ENCODE measurements at regions not wholly inside any gene's neighbourhood (a gene's known extent, or its start where the extent isn't known, plus 50 kb on each side); places are given as distances from the start of the nearest gene placed in this dataset.

DNA sequence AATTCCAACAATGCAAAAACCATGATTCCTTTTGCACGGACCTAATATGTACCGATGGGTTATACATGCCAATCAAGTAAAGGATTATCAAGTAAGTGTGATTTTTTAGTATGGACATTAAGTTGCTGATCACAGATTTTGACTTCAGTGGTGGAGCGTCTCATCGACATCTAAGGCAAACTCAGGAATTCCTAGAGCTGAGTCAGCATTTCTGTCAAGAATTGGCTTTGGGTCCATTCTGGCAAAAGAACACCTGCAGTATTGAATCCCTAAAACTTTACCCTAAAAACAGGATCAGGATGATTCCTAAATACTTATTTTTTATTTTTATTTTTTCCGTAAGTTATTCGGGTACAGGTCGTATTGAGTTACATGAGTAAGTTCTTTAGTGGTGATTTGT lies 83.6 kb downstream of the HPGD start:
- ChIA-PET POLR2A (no interaction called here), CTCF (no interaction called here)
- DNase-seq (ENCODE audit: extremely low spot score) = no peak
- no peak for TF ChIP-seq TARDBP (IDR thresholded peaks at IDR 0.05)
- TF ChIP-seq SP1 (IDR thresholded peaks at IDR 0.05) = no peak
- TF ChIP-seq L3MBTL2 (conservative IDR thresholded peaks at IDR 0.05) = no peak
- no peak for TF ChIP-seq LEF1 (IDR thresholded peaks at IDR 0.05; ENCODE audit: borderline replicate concordance)
- no peak for TF ChIP-seq SUZ12 (IDR thresholded peaks at IDR 0.05)
- TF ChIP-seq CTBP1 (IDR thresholded peaks at IDR 0.05; ENCODE audit: borderline replicate concordance) = no peak
- no peak for TF ChIP-seq NFRKB (IDR thresholded peaks at IDR 0.05)
- TF ChIP-seq FOXM1 (IDR thresholded peaks at IDR 0.05; ENCODE audit: borderline replicate concordance) = no peak
- no peak for TF ChIP-seq FOXK2 (IDR thresholded peaks at IDR 0.05)
- no peak for TF ChIP-seq BHLHE40 (IDR thresholded peaks at IDR 0.05; ENCODE audit: borderline replicate concordance)
- TF ChIP-seq FOXA1 (IDR thresholded peaks at IDR 0.05) = no peak
- TF ChIP-seq ELF4 (IDR thresholded peaks at IDR 0.05) = no peak
- no peak for TF ChIP-seq HDGF (IDR thresholded peaks at IDR 0.05; ENCODE audit: borderline replicate concordance)
- no peak for TF ChIP-seq ZNF384 (IDR thresholded peaks at IDR 0.05)
- TF ChIP-seq ARNT (IDR thresholded peaks at IDR 0.05) = no peak
- TF ChIP-seq, protein P1, sequence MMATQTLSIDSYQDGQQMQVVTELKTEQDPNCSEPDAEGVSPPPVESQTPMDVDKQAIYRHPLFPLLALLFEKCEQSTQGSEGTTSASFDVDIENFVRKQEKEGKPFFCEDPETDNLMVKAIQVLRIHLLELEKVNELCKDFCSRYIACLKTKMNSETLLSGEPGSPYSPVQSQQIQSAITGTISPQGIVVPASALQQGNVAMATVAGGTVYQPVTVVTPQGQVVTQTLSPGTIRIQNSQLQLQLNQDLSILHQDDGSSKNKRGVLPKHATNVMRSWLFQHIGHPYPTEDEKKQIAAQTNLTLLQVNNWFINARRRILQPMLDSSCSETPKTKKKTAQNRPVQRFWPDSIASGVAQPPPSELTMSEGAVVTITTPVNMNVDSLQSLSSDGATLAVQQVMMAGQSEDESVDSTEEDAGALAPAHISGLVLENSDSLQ (IDR thresholded peaks at IDR 0.05) = no peak

DNA sequence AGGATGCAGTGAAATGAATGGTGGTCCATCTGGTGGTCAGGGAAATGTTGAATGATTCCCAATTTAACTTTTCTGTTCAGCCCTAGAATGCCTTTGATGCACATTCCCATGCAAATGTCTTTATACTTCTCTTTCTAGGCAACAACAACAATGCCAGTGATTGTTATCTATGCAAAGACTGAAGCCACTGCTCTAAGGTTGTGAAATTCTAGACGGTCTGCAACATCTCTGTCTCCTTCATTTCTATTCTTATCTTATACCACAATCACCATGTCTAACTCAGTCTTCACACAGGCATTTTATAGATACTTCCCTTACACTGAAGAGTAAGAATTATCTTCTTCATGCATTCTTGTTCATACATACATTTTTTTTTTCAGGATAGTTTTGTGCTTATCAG lies 84.5 kb downstream of the HPGD start:
- TF ChIP-seq CTBP1 (IDR thresholded peaks at IDR 0.05; ENCODE audit: borderline replicate concordance) (no peak), SUZ12 (IDR thresholded peaks at IDR 0.05) (no peak), ELF4 (IDR thresholded peaks at IDR 0.05) (no peak), FOXM1 (IDR thresholded peaks at IDR 0.05; ENCODE audit: borderline replicate concordance) (no peak), NFRKB (IDR thresholded peaks at IDR 0.05) (no peak), LEF1 (IDR thresholded peaks at IDR 0.05; ENCODE audit: borderline replicate concordance) (no peak), ARNT (IDR thresholded peaks at IDR 0.05) (no peak), L3MBTL2 (conservative IDR thresholded peaks at IDR 0.05) (no peak), BHLHE40 (IDR thresholded peaks at IDR 0.05; ENCODE audit: borderline replicate concordance) (no peak), ZNF384 (IDR thresholded peaks at IDR 0.05) (no peak)
- TF ChIP-seq, protein P1 (IDR thresholded peaks at IDR 0.05) = no peak
- POLR2A ChIA-PET = no interaction called here
- CTCF ChIA-PET = no interaction called here
- DNase-seq (ENCODE audit: extremely low spot score) = no peak

DNA sequence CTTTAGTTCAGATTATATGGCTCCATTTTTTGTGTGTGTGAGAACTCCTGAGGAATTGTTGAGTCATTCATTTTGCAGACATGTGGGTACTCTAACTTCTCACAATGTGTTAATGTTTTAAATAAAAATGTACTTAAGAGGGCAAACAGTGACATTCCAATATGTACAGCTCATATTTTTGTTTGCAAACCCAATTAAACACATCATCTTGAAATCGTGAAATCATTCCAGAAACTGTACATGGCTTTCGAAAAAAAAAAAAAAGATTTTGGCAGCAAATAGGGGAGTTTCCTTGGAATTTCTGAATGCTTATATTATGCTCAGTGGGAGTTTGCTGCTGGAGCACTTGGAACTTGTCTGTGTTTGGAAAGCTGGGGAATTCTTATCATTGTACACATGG lies 85.0 kb downstream of the HPGD start:
- ChIA-PET POLR2A (no interaction called here), CTCF (interaction anchor here (0.7 kb wide), 1 partner anchor 160 kb away, joined by 4 read pairs; no protein-coding TSS in a partner anchor)
- DNase-seq (ENCODE audit: extremely low spot score) = no peak
- TF ChIP-seq ZNF384 (IDR thresholded peaks at IDR 0.05) (no peak), SP1 (IDR thresholded peaks at IDR 0.05) (no peak), HDGF (IDR thresholded peaks at IDR 0.05; ENCODE audit: borderline replicate concordance) (no peak), ARNT (IDR thresholded peaks at IDR 0.05) (no peak), CTBP1 (IDR thresholded peaks at IDR 0.05; ENCODE audit: borderline replicate concordance) (no peak), TARDBP (IDR thresholded peaks at IDR 0.05) (no peak), FOXM1 (IDR thresholded peaks at IDR 0.05; ENCODE audit: borderline replicate concordance) (no peak), FOXK2 (IDR thresholded peaks at IDR 0.05) (no peak), NFRKB (IDR thresholded peaks at IDR 0.05) (no peak)
- TF ChIP-seq, protein P1 (IDR thresholded peaks at IDR 0.05) = no peak

DNA sequence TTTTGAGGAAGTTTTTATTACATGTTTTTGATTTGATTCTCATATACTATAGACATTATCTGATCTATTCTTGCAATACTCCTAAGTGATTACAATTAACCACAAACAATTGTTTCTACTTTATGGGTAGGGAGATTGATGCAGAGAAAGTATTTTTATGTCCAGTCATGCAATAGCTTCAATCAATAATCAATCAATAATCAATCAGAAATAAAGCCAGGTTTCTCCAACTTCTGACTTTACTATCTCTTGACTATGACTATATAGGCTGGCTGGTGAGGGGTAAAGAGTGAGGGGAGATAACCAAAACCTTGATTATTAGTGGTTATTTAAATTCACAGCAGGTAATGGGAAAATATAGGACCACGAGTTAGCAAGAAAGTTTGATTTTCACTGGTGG lies 85.9 kb downstream of the HPGD start:
- POLR2A ChIA-PET = no interaction called here
- no peak for TF ChIP-seq NFRKB (IDR thresholded peaks at IDR 0.05)
- no peak for TF ChIP-seq LEF1 (IDR thresholded peaks at IDR 0.05; ENCODE audit: borderline replicate concordance)
- no peak for TF ChIP-seq TARDBP (IDR thresholded peaks at IDR 0.05)
- no peak for TF ChIP-seq FOXM1 (IDR thresholded peaks at IDR 0.05; ENCODE audit: borderline replicate concordance)
- TF ChIP-seq L3MBTL2 (conservative IDR thresholded peaks at IDR 0.05) = no peak
- TF ChIP-seq ARNT (IDR thresholded peaks at IDR 0.05) = no peak
- TF ChIP-seq ZNF384 (IDR thresholded peaks at IDR 0.05) = no peak
- TF ChIP-seq BHLHE40 (IDR thresholded peaks at IDR 0.05; ENCODE audit: borderline replicate concordance) = no peak
- TF ChIP-seq, protein P1 (IDR thresholded peaks at IDR 0.05) = no peak
- no peak for TF ChIP-seq FOXK2 (IDR thresholded peaks at IDR 0.05)
- TF ChIP-seq SUZ12 (IDR thresholded peaks at IDR 0.05) = no peak
- TF ChIP-seq SP1 (IDR thresholded peaks at IDR 0.05) = no peak
- no peak for TF ChIP-seq FOXA1 (IDR thresholded peaks at IDR 0.05)
- no peak for TF ChIP-seq HDGF (IDR thresholded peaks at IDR 0.05; ENCODE audit: borderline replicate concordance)
- no peak for TF ChIP-seq ELF4 (IDR thresholded peaks at IDR 0.05)
- TF ChIP-seq CTBP1 (IDR thresholded peaks at IDR 0.05; ENCODE audit: borderline replicate concordance) = no peak
- CTCF ChIA-PET = no interaction called here
- DNase-seq (ENCODE audit: extremely low spot score) = no peak

DNA sequence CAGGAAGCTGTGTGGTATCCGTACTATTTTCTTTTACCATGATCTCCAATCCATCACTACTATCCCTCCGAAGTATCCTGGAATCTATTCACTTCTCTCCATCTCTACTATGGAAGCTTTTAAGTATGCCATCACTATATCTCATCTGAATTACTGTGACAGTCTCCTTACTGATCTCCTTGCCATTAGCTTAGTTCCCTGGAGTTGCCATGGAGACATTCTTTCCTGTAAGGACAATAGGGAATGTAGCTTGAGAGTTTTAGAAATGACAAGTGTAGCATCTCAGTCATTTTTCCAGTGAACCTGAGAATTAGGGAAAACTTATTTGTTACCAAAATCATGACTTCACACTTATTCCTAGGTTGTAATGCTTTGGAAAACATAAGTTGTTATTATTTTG lies 86.3 kb downstream of the HPGD start:
- CTCF ChIA-PET = interaction anchor here (1.0 kb wide), 1 partner anchor 9 kb away, joined by 3 read pairs; no protein-coding TSS in a partner anchor

More for the DNA sequence above, 86.3 kb downstream of the HPGD start:
- TF ChIP-seq SUZ12 (IDR thresholded peaks at IDR 0.05) = no peak
- TF ChIP-seq FOXM1 (IDR thresholded peaks at IDR 0.05; ENCODE audit: borderline replicate concordance) = no peak
- no peak for TF ChIP-seq SP1 (IDR thresholded peaks at IDR 0.05)
- no peak for TF ChIP-seq NFRKB (IDR thresholded peaks at IDR 0.05)
- no peak for TF ChIP-seq ZNF384 (IDR thresholded peaks at IDR 0.05)
- TF ChIP-seq BHLHE40 (IDR thresholded peaks at IDR 0.05; ENCODE audit: borderline replicate concordance) = no peak
- no peak for TF ChIP-seq ARNT (IDR thresholded peaks at IDR 0.05)
- TF ChIP-seq LEF1 (IDR thresholded peaks at IDR 0.05; ENCODE audit: borderline replicate concordance) = no peak
- no peak for TF ChIP-seq ELF4 (IDR thresholded peaks at IDR 0.05)
- no peak for TF ChIP-seq L3MBTL2 (conservative IDR thresholded peaks at IDR 0.05)
- TF ChIP-seq HDGF (IDR thresholded peaks at IDR 0.05; ENCODE audit: borderline replicate concordance) = no peak
- no peak for TF ChIP-seq TARDBP (IDR thresholded peaks at IDR 0.05)
- TF ChIP-seq FOXA1 (IDR thresholded peaks at IDR 0.05) = no peak
- POLR2A ChIA-PET = no interaction called here
- no peak for DNase-seq (ENCODE audit: extremely low spot score)

Measured in HEK293T (cell line).